Thyroid gland (tissue), 4 donors: ENCODE measurements at regions not wholly inside any gene's neighbourhood (a gene's known extent, or its start where the extent isn't known, plus 50 kb on each side); places are given as distances from the start of the nearest gene placed in this dataset.

Experiments used
- CTCF ChIP-seq, 6 experiments: fragments of 200-600 bp in 3 of 6; fragments of 450-650 bp in 3 of 6; sonication (generic) in 3 of 6; IDR thresholded peaks; one replicate each; pipeline ENCODE4 v1.5.1; 2016 to 2019; ENCODE audit warnings: antibody characterized with exemption in 6 of 6, mild to moderate bottlenecking in 2 of 6, inconsistent platforms in 1 of 6, moderate library complexity in 1 of 6
- POLR2A ChIP-seq, 2 donors: fragments of 450-650 bp; IDR thresholded peaks; one replicate each; pipeline ENCODE4 v1.6.1; 2017; ENCODE audit warnings: antibody characterized with exemption in 2 of 2, mild to moderate bottlenecking in 2 of 2, moderate library complexity in 1 of 2

GRCh38 chr4:62263454-62263853, 1063.3 kb downstream of the ADGRL3 start:
- TF ChIP-seq CTCF (IDR thresholded peaks at IDR 0.05) (no peak), POLR2A (IDR thresholded peaks at IDR 0.05) (no peak)
